DMS153 (cell line): ENCODE measurements at regions not wholly inside any gene's neighbourhood (a gene's known extent, or its start where the extent isn't known, plus 50 kb on each side); places are given as distances from the start of the nearest gene placed in this dataset.
"Not testable (repeated sequence)": the region's sequence is repeated elsewhere in the genome, so short reads cannot be mapped to it uniquely, and the experiment has no call there.

Experiments used
- DNase-seq: peaks from one replicate; lab custom pipeline; 2025; lab: John Stamatoyannopoulos, UW

DNA sequence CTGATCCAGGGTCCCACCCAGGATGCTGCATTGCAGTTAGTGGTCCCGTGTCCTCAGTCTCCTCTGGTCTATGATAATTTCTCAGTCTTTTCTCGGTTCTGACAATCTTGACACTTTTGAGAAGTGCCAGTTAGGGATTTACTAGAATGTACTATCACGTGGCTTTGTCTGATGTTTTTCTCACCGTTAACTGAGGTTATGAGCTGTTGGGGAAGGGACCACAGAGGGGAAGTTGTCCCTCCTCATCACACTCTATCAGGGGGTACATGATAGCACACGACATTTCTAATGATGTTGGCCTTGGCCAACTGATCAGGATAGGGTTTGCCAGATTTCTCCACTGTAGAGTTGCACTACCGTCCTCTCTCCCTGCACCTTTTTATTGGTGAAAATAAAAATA is 250.9 kb upstream of the SDK2 start:
- no peak for DNase-seq

GRCh38 chr17:73896966-73897365 is 252.7 kb upstream of the SDK2 start:
- DNase-seq = no peak

DNA sequence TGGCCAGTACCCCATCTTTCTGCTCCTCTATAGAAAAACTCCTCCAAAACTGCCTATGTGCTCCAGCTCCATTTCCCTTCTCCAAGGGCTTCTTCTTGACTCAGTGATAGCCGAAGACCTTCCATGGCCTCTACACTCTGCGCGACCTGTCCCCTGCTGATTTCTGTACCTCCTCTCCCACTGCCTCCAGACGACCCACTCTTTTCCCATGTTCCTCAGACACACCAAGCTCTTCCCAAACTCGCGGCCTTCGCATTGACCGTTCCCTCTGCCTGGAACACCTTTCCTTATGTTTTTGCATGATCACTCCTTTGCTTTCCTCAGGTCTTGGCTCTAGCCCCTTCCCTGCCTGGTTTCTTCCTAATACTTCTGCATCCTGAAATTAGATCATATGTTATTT is 255.6 kb upstream of the SDK2 start:
- DNase-seq = no peak

DNA sequence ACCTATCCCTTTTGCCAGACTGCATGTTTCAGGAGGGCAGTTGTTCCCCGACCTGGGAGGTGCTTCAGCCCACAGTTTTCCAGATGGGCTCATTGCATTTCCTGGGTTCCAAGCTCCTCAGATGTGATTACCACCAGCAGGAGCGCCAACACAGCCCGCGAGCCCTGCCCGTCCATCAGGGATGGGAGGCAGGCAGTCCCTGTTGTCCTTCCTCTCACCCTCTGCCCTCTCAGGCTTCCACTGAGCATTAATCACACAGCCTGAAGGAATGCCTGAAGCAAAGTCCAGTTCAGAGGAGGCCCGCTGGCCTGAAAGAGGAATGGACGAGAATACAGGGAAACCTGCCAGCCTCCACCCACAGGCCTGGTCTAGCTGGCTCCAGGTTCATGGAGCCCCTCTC is 256.3 kb upstream of the SDK2 start:
- DNase-seq = no peak

DNA sequence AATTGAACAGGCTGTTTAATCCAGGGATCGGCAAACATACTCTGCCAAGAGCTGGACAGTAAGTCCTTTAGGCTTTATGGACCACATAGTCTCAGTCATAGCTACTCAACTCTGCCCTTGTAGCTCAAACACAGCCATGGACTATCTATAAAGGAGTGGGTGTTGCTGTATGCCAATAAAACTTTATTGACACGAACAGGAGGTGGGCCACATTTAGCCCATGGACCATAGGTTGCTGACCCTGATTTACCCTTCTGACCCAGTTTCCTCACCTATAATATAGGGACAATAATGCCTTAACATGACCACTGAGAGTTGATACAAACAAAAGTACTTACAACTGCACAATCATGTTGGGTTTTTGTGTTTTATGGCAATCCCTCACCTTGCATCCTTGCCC is 257.0 kb upstream of the SDK2 start:
- DNase-seq = no peak

DNA sequence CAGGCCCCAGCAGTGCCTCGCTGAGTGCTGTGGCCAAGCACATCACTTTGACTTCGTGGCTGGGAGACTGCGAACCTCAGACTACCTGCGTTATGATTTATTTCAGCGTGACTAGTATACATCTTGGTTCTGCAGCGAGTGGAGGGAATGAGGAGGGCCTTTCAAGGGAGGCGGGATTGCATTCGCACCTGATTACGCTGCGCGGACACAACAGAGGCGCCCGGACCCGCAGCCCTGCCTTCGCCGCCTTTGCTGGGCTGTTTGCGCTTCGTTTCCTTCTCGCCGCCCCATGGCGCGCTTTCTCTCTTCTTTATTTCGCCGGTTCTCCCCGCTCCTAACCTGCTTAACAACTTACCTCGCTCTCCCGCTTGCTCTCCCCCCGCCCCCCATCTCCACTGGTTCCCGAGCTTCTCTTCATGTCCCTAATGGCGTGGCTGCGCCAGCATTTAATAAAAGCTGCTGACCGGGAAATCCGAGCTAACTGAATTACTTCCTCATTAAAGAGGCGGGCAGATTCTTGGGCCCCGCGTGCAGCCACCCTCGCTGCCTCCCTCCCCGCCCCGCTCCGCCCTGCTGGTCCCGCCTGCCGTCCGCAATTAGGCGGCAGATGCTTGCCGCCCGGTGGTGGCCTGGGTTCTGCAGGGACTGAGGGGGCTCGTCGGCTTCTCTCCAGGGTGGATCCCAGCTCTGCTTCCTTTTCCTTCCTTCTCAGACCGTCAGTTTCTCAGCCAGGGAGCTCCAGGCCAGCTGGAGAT is 257.6 kb upstream of the SDK2 start:
- DNase-seq = peak; percentile 72

DNA sequence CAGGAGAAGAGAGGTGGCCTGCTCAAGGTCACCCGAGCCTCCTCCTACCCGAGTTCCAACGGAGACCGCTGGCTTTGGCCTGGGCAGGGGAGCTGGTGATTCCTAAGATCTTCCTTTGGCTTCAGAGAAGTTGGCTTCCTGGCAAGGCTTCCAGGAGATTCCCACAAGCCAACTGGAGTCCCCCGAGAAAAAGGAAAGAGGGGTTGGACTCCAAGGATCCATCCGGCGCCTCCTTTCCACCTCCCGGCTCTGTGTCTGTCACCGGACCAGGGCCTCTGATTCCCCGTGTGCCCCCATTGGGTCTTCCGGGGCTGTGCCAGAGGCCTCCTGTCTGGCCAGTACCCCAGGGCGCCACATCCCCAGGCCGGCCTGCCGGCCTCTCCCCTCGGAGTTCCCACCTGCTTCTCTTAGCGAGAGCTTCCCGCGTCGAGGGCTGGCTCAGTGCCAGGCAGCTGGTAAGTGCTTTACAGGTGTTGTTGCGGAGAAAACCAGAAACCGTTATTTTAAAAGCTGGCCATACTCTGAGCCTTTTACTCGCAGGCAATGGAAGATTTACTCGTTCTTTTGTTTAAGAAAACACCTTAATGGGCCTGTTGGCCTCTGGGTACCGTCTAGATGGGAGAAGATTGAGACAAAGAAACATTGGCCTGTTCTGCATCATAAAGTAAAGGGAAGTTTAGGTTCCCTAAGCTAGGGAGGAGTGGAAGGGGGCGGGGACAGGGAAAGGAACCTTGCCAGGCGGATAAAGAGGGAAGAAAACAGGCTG is 258.4 kb upstream of the SDK2 start:
- DNase-seq = peak; percentile 49

- DNase-seq = no peak
Observed at GRCh38 chr17:73906896-73907870, 262.9 kb upstream of the SDK2 start.

DNA sequence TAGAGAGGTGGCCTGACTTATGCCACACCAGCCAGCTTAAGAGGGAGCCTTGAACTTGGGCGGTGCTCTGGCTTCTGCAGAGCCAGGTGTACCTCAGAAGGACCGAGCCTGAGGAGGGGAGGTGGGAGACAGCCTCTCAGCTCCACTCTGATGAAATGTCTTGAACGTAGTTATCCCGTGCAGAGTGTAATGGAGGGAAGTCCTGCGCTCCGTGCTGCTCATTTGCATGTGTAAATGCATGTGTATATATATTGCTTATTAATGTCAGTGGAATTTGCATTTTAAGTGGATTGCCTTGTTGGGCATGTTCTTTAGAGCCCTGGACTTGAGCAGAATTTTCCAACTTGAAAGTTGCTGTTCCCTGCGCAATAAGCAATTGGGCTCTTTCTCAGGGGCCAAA is 264.9 kb upstream of the SDK2 start:
- DNase-seq = no peak

GRCh38 chr17:73910206-73910605 is 266.0 kb upstream of the SDK2 start:
- no peak for DNase-seq

DNA sequence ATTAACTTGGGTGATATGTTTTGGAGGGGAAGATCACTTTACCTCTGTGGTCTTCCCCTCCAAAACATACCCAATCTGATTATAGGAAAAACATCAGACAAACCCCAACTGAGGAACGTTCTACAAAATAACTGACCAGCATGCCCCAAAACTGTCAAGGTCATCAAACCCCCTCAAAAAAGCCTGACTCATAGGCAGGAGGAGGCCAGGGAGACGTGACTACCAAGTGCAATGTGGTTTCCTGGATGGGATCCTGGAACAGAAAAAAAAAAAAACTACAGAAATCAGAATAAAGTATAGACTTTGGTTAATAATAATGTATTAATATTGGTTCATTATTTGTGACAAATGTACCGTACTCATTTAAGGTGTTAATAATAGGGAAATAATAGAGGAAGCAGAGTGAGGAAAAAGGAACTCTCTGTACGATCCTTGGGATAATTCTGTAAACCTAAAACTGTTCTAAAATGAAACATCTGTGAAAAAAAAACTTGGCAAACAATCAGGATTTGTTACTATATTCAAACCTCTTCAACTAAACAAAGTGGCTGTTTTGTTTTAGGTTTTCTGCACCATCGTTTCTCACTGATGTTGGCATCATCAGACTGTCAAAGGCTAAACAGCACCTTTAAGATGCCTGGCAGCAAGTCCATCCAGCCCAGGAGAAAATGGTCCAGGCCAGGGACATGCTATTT is 266.7 kb upstream of the SDK2 start:
- DNase-seq = no peak

- no peak for DNase-seq
Observed at GRCh38 chr17:73911726-73912372, 267.6 kb upstream of the SDK2 start.

DNA sequence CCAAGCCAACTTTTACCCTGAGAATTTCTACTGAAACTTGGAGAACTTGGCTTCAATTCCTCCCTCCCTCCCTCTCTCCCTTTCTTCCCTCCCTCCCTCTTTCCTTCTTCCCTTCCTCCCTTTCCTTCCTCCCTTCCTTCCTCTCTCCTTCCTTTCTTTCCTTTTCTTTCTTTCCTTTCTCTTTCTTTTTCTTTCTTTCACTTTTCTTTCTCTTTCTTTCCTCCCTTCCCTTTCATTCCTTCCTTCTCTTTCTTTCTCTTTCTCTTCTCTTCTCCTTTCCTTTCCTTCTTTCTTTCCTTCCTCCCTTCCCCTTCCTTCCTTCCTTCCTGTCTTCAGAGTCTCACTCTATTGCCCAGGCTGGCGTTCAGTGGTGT is 268.1 kb upstream of the SDK2 start:
- DNase-seq = no peak

DNA sequence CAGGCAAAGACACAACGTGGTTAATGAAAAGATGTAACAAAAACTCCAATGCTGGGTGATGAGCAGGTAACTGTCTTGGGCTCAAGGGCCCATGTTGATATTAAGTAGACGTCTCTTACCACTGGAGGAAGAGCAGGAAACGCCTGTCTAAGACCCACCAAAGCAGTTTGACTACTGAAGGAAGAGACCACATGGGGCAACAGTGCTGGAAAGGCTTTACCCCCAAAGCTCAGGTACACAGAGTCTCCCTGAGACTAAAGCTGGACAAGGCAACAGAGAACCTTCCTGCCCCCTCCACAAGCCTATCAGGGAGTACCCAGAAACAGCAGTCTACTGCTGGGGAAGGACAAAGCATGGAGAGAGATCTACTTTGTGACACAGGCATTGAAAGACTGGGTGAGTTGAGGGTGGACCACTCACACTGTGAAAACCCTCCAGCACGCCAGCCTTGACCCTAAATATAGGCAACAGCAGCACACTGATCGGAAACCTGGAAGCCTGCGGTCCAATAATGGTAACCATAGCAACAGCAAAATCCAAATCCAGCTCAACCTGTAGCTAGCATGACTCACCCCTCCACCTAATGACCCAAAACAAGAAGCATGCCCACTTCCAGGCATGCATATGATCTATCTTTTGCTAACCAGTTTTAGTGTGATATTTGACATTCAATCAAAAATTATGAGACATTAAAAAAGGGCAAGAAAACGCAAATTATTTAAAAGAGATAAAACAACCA is 270.5 kb upstream of the SDK2 start:
- no peak for DNase-seq

DNA sequence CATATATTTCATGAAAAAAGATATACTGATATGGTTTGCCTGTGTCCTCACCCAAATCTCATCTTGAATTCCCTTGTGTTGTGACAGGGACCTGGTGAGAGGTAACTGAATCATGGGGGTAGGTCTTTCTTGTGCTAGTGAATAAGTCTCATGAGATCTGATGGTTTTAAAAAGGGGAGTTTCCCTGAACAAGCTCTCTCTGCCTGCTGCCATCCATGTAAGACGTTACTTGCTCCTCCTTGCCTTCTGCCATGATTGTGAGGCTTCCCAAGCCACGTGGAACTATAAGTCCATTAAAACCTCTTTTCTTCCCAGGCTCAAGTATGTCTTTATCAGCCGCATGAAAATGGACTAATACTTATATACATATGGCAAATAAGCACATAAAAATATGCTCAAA is 274.8 kb upstream of the SDK2 start:
- DNase-seq = not testable (repeated sequence)

DNA sequence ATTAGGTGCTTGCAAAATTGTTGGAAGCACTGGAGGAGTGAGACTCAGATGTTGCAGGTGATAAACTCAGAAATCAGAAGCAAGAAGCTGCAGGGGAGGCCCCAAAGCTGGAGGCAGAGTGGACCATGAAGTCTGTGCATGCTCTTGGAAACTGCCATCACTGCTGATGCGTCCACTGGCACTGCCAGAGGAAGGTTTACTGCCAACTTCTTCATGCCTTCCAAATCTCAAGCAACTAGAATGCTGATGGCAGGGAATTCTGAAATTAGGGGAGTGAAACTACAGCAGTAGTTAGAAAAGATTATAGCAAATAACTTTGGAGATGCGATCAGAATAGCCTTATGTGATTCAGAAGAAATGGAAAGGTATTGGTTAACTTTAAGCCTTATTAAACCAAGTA is 277.1 kb upstream of the SDK2 start:
- no peak for DNase-seq

DNA sequence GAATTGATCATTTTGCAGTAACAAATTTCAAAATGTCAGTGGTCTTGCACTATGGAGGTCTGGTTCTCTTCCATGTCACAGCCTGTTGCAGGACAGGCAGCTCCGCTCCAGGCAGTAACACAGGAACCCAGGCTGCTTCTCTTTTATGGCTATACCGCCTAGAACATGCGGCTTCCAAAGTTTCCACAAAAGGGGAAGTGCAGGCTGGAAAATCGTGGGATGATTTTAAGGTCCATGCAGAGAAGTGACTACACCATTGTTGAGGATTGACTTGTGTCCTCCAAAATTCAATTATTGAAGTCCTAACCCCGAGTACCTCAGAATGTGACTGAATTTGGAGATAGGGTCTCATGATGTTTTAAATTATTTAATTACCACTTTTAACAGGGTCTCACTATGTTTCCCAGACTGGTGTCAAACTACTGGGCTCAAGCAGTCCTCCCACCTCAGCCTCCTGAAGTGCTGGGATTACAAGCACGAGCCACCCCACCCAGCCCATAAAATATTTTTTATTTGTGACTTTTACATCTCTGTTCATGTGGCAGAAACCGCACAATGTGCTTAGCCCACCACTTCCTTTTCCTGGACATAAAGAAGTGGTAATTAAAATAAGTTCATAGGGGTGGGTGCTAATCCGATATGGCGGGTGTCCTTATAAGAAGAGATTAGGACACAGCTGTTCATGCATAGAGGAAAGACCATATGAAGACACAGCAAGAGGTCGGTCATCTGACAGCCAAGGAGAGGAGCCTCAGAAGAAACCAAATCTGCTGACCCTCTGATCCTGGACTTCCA is 279.2 kb upstream of the RPL38 start:
- no peak for DNase-seq

- no peak for DNase-seq
Observed at GRCh38 chr17:73924909-73925186, 278.6 kb upstream of the RPL38 start.

DNA sequence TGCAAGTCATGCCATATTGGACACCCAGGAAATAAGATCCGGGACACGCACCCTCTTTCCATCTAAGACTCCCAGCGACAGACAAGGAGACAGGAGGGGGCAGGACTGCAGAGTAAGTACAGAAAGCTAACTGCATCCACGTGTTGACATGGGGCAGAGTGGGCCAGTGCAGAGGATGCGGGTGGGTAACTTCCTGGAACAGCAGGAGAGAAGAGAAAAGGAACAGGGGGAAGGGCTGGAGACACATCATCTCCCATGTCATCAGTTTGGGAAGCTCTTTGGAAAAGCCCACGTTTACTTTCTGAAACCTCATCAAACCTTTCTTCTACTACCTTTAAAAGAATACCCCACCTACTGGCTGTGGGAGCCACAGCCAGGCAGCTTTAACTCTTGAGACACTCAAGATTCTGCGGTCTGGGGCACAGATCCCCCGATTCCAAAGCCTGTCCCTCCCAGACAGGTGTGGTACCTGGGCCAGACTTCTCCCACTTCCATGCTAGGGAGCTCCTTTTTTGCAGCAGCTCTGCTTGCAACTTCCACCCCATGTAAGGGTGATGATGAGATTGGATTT is 273.5 kb upstream of the RPL38 start:
- no peak for DNase-seq
